ENCODE measurements at regions not wholly inside any gene's neighbourhood (a gene's known extent, or its start where the extent isn't known, plus 50 kb on each side); places are given as distances from the start of the nearest gene placed in this dataset.

DNA sequence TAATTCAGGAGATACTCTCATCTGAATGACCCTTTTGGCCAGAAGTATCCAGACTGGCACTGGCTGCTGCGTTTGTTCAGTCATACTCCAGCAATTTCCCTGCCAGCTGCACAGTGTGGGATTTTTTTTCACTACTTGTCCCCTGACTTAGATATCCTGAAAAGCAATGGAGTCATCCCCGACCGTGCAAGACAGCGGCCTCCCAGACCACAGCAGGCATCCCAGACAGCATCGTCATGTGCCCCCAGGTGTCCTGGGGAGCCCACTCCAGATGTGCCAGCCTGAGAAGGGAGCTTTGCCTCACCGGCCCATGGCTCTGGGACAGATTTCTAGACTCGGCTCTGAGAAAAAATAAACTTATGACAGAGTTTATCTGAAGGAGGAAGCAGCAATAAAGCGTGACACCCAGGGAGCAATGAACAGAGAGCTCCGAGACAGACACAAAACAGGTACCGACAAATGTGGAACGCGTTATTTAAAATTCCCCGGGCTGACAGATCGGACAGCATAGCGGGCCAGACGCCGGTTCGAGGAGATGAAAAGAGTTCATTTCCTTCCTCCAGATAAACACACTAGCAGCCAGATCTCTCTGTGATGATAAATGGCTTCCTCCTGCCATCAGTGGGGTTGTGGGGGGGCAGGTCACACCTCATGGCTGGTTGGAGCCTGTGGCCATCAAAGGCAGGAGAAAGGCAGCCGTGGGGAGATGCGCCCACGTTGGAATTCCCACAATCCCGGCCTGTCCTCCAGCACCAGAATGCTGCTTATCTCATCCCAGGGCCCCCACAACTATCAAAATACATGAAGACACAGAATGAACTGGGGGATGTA is 106.4 kb upstream of the FGF3 start:
- H3K27me3 Mint-ChIP-seq (ENCODE audit: insufficient read depth): peaks cover 33% of the 10 kb centered on the region
- TF ChIP-seq, protein P1, sequence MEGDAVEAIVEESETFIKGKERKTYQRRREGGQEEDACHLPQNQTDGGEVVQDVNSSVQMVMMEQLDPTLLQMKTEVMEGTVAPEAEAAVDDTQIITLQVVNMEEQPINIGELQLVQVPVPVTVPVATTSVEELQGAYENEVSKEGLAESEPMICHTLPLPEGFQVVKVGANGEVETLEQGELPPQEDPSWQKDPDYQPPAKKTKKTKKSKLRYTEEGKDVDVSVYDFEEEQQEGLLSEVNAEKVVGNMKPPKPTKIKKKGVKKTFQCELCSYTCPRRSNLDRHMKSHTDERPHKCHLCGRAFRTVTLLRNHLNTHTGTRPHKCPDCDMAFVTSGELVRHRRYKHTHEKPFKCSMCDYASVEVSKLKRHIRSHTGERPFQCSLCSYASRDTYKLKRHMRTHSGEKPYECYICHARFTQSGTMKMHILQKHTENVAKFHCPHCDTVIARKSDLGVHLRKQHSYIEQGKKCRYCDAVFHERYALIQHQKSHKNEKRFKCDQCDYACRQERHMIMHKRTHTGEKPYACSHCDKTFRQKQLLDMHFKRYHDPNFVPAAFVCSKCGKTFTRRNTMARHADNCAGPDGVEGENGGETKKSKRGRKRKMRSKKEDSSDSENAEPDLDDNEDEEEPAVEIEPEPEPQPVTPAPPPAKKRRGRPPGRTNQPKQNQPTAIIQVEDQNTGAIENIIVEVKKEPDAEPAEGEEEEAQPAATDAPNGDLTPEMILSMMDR (conservative IDR thresholded peaks at IDR 0.05): no peak
- no peak overlapping the region for H3K4me3 Mint-ChIP-seq

DNA sequence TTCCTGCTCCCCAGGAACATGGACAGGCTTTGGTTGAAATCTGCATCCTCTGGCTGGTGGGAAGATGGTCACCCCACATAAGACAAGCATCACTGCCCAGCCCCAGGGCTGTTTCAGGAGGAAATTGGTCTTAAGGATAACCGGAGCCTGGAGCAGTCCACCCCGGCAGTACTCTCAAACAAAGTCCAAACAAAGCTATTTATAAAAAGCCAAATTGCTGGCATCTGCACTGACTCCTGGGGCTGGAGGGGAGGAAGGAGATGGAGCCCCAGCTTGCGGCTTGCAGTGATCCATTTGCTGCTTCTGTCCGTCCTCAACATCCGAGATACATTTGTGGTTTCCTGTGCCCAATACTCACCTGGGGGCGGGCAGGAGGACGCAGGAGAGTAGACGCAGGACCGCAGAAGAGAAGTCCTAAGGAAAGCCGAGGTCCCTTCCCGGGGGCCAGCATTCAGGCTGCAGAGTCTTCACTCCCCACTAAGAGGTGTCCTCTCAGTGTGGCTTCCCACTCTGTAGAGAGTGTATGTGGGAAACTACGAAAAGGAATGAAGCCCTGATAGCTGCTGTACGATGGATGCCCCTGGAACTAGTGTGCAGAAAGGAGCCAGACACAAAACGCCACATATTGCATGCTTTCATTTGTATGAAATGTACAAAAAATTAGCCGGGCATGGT is 107.3 kb upstream of the FGF3 start:
- Histone ChIP-seq H3K4me1 (ENCODE audit: control insufficient read depth, insufficient read depth, low read length) (no peaks in the 10 kb centered on the region), H3K27me3 (ENCODE audit: control insufficient read depth, insufficient read depth, low read length, poor library complexity, severe bottlenecking) (peaks cover 6% of the 10 kb centered on the region), H3K9ac (ENCODE audit: extremely low read depth, low read length, poor library complexity, severe bottlenecking) (no peak overlapping the region), H3K36me3 (ENCODE audit: control insufficient read depth, insufficient read depth, low read length) (no peaks in the 10 kb centered on the region), H3K4me3 (ENCODE audit: low read length) (no peak overlapping the region), H3K9me3 (ENCODE audit: control insufficient read depth, low read length) (no peaks in the 10 kb centered on the region), H3K27ac (ENCODE audit: low read depth, low read length) (no peak overlapping the region)
- Mint-ChIP-seq H3K36me3 (ENCODE audit: low read depth) (no peaks in the 10 kb centered on the region), H3K9me3 (no peaks in the 10 kb centered on the region), H3K4me3 (no peak overlapping the region), H3K4me1 (no peaks in the 10 kb centered on the region), H3K27me3 (ENCODE audit: insufficient read depth) (peaks cover 33% of the 10 kb centered on the region), H3K27ac (no peak overlapping the region)
- peak; percentile 41 for DNase-seq
- TF ChIP-seq, protein P1 (conservative IDR thresholded peaks at IDR 0.05): no peak
- whole genome bisulfite sequencing, 2 experiments (ENCODE audit: insufficient coverage in 1 of 2, insufficient read length in 1 of 2): 86 to 96% methylated on average over 12 to 15 of the region's 15 CpGs

More for the DNA sequence above, 106.4 kb upstream of the FGF3 start:
- Histone ChIP-seq H3K4me3 (ENCODE audit: low read length) (no peak overlapping the region), H3K4me1 (ENCODE audit: control insufficient read depth, insufficient read depth, low read length) (no peaks in the 10 kb centered on the region), H3K27me3 (ENCODE audit: control insufficient read depth, insufficient read depth, low read length, poor library complexity, severe bottlenecking) (peaks cover 6% of the 10 kb centered on the region), H3K9ac (ENCODE audit: extremely low read depth, low read length, poor library complexity, severe bottlenecking) (no peak overlapping the region), H3K27ac (ENCODE audit: low read depth, low read length) (no peak overlapping the region), H3K36me3 (ENCODE audit: control insufficient read depth, insufficient read depth, low read length) (no peaks in the 10 kb centered on the region), H3K9me3 (ENCODE audit: control insufficient read depth, low read length) (no peaks in the 10 kb centered on the region)
- Mint-ChIP-seq H3K4me1 (no peaks in the 10 kb centered on the region), H3K36me3 (ENCODE audit: low read depth) (no peaks in the 10 kb centered on the region), H3K27ac (no peak overlapping the region), H3K9me3 (no peaks in the 10 kb centered on the region)
- WGBS, 2 experiments (ENCODE audit: insufficient coverage in 1 of 2, insufficient read length in 1 of 2): 93 to 96% methylated on average over 17 to 22 of the region's 22 CpGs
- peak; percentile 31 for DNase-seq

DNA sequence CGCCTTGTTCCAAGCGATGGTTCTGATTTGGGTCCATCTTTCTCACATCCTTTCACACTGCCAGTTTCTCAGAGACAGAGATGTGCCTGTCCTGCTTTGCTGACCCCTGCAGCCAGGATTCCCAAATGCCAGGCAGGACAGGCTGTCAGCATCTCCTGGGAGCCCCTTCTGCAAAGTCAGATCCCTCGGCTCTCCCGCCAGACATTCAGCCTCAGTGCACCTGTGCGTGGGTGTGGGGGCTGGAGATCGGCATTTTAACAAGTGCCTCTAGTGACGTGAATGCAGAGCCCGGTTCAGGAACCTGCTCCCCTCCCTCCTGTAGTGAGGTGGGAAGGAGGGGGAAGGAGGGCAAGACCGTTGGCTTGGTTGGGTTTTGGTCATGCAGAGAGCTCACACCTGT is 108.9 kb upstream of the FGF3 start:
- Histone ChIP-seq H3K9me3 (ENCODE audit: control insufficient read depth, low read length) (no peaks in the 10 kb centered on the region), H3K9ac (ENCODE audit: extremely low read depth, low read length, poor library complexity, severe bottlenecking) (no peak overlapping the region), H3K4me3 (ENCODE audit: low read length) (no peak overlapping the region), H3K27ac (ENCODE audit: low read depth, low read length) (no peak overlapping the region), H3K4me1 (ENCODE audit: control insufficient read depth, insufficient read depth, low read length) (peaks cover 6% of the 10 kb centered on the region), H3K36me3 (ENCODE audit: control insufficient read depth, insufficient read depth, low read length) (no peaks in the 10 kb centered on the region), H3K27me3 (ENCODE audit: control insufficient read depth, insufficient read depth, low read length, poor library complexity, severe bottlenecking) (peaks cover 6% of the 10 kb centered on the region)
- Mint-ChIP-seq H3K9me3 (no peaks in the 10 kb centered on the region), H3K4me1 (peaks cover 11% of the 10 kb centered on the region), H3K4me3 (no peak overlapping the region), H3K36me3 (ENCODE audit: low read depth) (no peaks in the 10 kb centered on the region), H3K27ac (no peak overlapping the region), H3K27me3 (ENCODE audit: insufficient read depth) (peaks cover 31% of the 10 kb centered on the region)
- WGBS, 2 experiments (ENCODE audit: insufficient coverage in 1 of 2, insufficient read length in 1 of 2): 77 to 87% methylated on average over 3 to 9 of the region's 9 CpGs
- TF ChIP-seq, protein P1 (conservative IDR thresholded peaks at IDR 0.05): no peak
- peak; percentile 55 for DNase-seq

All from endodermal cell (in vitro differentiated cells).